ENCODE measurements at regions not wholly inside any gene's neighbourhood (a gene's known extent, or its start where the extent isn't known, plus 50 kb on each side); places are given as distances from the start of the nearest gene placed in this dataset.

GRCh38 chr6:148257810-148258209, 84.8 kb upstream of the SASH1 start:
- DNase-seq, result no peak

DNA sequence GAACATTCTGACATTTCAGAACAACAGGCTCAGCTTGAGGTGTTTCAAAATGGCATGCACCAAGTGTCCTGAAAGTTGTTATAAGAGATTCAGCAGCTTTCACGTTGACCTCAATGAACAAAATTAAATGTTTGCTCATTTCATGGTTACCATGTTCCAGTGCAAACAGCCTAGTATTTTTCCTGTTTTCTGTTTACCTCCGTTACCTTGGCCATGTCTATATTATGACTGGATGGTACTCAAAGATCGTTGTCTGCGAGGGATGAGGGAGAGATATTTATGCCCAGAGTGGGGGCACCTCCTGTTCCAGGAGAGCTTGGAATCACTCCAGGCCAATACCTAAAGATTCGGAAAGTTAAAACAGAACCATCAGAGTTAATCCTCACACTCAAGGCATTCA, 83.8 kb upstream of the SASH1 start:
- DNase-seq, result no peak

DNA sequence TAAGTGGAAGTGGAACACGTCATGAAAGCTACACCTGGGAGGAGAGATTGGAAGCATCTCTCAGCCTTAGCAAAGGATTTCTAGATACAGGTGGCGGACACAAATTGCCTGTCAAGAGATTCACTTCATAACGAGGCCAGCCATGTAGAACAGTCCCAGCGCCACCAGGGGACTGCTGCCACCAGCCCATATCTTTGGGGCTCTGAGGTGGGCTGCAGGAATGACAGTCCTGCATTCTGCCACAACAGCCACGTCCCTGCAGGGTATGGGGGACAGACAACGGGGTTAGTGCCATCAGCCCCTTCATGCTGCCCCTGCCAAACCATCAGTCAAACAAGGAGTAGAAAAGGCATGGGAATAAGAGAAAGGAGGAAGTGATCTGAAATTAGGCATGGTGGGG, 81.2 kb upstream of the SASH1 start:
- DNase-seq, result no peak

DNA sequence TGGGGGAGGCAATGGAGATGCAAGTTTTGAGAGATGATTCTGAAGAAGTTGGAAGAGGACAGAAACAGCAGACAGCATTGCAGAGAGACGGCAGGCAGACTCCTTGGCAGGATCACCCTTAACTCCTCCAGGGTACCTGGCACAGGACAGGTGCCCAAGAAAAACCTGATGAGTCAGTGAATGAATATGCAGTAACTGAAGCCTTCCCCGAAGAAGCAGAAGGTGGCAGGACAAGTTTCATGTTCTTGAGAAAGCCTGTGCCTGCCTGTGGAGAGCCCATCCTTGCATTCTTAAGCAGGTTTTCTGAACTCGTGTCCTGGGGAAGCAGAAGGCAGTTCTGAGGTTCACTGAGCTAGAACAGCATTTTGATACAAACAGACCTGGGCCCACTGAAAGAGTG, 79.6 kb upstream of the SASH1 start:
- no peak for DNase-seq

DNA sequence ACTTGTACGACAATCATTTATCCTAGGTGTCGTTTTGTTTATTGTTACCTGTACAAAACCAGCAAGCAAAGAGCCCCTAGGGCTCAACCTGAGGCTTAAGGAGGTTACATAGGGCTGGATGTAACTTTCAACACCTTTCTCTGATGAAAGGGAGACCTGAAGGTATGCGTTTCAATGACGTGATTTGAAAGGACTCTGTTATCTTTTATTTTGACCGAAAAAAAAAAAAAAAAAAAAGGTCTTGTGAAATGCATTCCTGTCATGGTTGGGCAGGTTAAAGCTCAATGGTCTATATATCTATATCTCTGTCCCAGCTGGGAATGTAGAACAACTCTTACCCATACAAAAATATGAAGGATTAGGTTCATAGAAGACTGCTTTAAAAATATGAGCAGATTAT, 78.7 kb upstream of the SASH1 start:
- no peak for DNase-seq

DNA sequence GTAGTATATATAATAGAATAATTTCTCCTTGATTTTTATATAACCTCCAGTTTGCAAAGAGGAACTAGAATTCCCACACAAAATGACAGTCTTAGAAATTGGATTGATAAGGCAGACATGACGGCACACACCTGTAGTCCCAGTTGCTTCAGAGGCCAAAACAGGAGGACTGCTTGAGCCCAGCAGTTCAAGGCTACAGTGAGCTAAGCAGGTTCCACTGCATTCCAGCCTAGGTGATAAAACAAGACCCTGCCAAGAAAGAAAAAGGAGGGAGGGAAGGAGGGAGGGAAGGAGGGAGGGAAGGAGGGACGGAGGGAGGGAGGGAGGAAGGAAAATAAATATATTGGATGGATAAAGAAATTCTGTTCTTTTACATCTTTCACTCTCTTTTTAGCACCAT, 77.6 kb upstream of the SASH1 start:
- DNase-seq, result no peak

- DNase-seq, result no peak
These were observed 73.3 kb upstream of the SASH1 start for GRCh38 chr6:148269386-148269785.

- DNase-seq, result no peak
These were observed 70.8 kb upstream of the SASH1 start for GRCh38 chr6:148271711-148272439.

GRCh38 chr6:148272597-148272996, 70.0 kb upstream of the SASH1 start:
- no peak for DNase-seq

- DNase-seq, result no peak
These were observed 68.5 kb upstream of the SASH1 start for GRCh38 chr6:148273962-148274752.

GRCh38 chr6:148274809-148275208, 67.8 kb upstream of the SASH1 start:
- no peak for DNase-seq

DNA sequence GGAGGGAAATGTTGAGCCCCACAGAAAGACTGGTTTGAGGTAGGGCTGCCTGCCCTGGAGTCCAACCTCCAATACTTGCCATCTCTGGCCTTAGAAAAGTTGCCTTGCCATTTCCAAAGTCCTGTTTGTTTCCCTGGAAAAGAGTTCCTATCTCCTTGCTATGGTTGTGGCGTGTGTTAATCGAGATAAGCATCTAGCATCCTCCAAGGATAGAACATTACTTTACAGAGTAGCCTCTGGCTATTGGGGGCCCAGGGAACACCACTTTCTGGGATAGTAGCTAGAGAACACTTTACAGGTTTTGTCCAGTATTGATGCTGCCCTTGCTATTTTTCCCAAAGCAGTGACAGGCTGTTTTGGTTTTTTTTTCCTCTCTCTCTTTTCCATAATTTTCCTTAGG, 57.4 kb upstream of the SASH1 start:
- DNase-seq, result no peak

- DNase-seq, result no peak
These were observed 56.1 kb upstream of the SASH1 start for GRCh38 chr6:148286563-148286962.

GRCh38 chr6:148287623-148288333, 54.9 kb upstream of the SASH1 start:
- no peak for DNase-seq

DNA sequence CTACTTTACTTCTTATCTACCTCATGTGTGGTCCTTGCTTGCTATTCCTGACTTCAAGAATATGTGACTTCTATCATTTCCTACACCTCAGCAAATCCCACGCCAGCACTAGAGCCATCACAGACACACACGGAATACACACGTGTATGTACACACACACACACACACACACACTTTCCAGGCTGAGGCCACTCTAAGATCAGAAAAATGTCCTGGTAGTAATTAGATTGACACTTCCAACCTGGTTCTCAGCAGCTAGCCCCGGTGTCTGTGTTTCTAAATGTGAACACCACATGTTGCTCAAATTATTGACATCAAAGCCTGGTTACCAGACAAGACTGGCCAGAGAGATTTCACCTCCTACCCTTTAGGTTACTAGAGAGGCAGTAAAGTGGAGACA, 54.1 kb upstream of the SASH1 start:
- DNase-seq, result no peak

GRCh38 chr6:148289153-148289552, 53.5 kb upstream of the SASH1 start:
- DNase-seq, result no peak

- no peak for DNase-seq
These were observed 50.8 kb upstream of the SASH1 start for GRCh38 chr6:148291876-148292275.

Data from activated CD4-positive, alpha-beta T cell treated with anti-CD3 and anti-CD28 coated beads, Interleukin-2, amount 50 U/mL, for 16 hours (primary cell).